ENCODE measurements at regions not wholly inside any gene's neighbourhood (a gene's known extent, or its start where the extent isn't known, plus 50 kb on each side); places are given as distances from the start of the nearest gene placed in this dataset.
A peak's percentile ranks its signal among the peaks of the same experiment; 100 is the strongest.

DNA sequence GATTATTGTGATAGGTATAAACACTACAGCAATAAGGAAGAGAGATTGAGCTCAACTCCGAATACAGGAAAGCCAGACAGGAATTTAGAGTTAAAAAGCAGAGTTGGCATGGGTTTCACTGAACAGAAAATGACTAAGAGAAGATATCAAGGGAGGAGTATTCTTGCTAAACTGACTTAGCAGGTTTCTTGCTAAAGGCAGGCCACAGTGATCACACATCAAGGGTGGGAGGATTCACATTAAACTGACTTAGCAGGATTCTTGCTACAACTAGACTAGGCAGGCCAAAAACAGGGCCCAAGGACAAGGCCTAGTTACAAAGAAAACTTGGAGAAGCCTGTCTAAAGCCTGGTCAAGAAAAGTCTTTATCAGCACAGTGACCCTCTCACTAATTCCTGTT is 195.1 kb downstream of the MAGEB5 start:
- Histone ChIP-seq H3K4me2 (no peak overlapping the region), H3K27me3 (no peaks in the 10 kb centered on the region), H3K4me3 (no peak overlapping the region), H3K27ac (no peak overlapping the region), H3K4me1 (ENCODE audit: insufficient read depth) (no peaks in the 10 kb centered on the region), H3K36me3 (replicated peaks; ENCODE audit: insufficient read depth, low read depth) (no peaks in the 10 kb centered on the region), H4K20me1 (ENCODE audit: insufficient read depth, poor library complexity, severe bottlenecking) (no peaks in the 10 kb centered on the region), H3K9me2 (replicated peaks; ENCODE audit: insufficient read depth) (no peaks in the 10 kb centered on the region), H2AFZ (no peak overlapping the region), H3K9me3 (ENCODE audit: low read depth) (no peaks in the 10 kb centered on the region), H3K79me2 (no peaks in the 10 kb centered on the region)
- peak; percentile 5 for DNase-seq (ENCODE audit: low spot score)
- TF ChIP-seq EZH2 (IDR thresholded peaks at IDR 0.05; ENCODE audit: borderline replicate concordance) (no peak), EZH2phosphoT487 (IDR thresholded peaks at IDR 0.05; ENCODE audit: low read depth, severe bottlenecking, unreplicated experiment) (no peak)
- TF ChIP-seq, protein P1, sequence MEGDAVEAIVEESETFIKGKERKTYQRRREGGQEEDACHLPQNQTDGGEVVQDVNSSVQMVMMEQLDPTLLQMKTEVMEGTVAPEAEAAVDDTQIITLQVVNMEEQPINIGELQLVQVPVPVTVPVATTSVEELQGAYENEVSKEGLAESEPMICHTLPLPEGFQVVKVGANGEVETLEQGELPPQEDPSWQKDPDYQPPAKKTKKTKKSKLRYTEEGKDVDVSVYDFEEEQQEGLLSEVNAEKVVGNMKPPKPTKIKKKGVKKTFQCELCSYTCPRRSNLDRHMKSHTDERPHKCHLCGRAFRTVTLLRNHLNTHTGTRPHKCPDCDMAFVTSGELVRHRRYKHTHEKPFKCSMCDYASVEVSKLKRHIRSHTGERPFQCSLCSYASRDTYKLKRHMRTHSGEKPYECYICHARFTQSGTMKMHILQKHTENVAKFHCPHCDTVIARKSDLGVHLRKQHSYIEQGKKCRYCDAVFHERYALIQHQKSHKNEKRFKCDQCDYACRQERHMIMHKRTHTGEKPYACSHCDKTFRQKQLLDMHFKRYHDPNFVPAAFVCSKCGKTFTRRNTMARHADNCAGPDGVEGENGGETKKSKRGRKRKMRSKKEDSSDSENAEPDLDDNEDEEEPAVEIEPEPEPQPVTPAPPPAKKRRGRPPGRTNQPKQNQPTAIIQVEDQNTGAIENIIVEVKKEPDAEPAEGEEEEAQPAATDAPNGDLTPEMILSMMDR (IDR thresholded peaks at IDR 0.05; ENCODE audit: poor library complexity) = no peak
- 61% methylated on average over 1 of the region's 1 CpG for WGBS (ENCODE audit: low lambda C conversion rate, missing lambda C conversion rate)

DNA sequence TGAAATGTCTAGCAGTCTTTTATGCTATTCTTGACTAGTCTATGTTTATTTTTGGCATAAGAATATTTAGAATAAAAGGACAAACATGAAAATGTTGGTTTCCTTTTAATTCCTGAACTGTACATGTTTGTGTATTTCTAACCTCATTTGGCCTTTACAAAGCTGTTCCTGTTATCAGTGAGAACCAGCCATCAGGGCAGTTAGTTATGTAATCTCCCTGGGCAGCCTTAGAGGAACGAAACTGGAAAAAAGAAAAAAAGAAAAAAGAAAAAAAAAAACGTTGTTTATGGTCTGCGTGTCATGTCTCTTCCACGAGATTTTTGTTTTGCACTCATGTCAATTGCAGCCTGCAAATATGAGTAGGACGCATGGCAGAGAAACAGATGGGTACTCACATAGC is 193.7 kb downstream of the MAGEB5 start:
- Histone ChIP-seq H3K9me2 (replicated peaks; ENCODE audit: insufficient read depth) (no peaks in the 10 kb centered on the region), H3K4me1 (ENCODE audit: insufficient read depth) (no peaks in the 10 kb centered on the region), H3K79me2 (no peaks in the 10 kb centered on the region), H3K27me3 (no peaks in the 10 kb centered on the region), H3K27ac (no peak overlapping the region), H3K9me3 (ENCODE audit: low read depth) (no peaks in the 10 kb centered on the region), H2AFZ (no peak overlapping the region), H3K4me2 (no peak overlapping the region), H3K4me3 (no peak overlapping the region), H4K20me1 (ENCODE audit: insufficient read depth, poor library complexity, severe bottlenecking) (no peaks in the 10 kb centered on the region), H3K36me3 (replicated peaks; ENCODE audit: insufficient read depth, low read depth) (no peaks in the 10 kb centered on the region)
- no peak for DNase-seq (ENCODE audit: low spot score)
- TF ChIP-seq, protein P1 (IDR thresholded peaks at IDR 0.05; ENCODE audit: poor library complexity) = no peak
- TF ChIP-seq EZH2phosphoT487 (IDR thresholded peaks at IDR 0.05; ENCODE audit: low read depth, severe bottlenecking, unreplicated experiment) = no peak
- no peak for TF ChIP-seq EZH2 (IDR thresholded peaks at IDR 0.05; ENCODE audit: borderline replicate concordance)
- 51% methylated on average over 5 of the region's 5 CpGs for WGBS (ENCODE audit: low lambda C conversion rate, missing lambda C conversion rate)

DNA sequence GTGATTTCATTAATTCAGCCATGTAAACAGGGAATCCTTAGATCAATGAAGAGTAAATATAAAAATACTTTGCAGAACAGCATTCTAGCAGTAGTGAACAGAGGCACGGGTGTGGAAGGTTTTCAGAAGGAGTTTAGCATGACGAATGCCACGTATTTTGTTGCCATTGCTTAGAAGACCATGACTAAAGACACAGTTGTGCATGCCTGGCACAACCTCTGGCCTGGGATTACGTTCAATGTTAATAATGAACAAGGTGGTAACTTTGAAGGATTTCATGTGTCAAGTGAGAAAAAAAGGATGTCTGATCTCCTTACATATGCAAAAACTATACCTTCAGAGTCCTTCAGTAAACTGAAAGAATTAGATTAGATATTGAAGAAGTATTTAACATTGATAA is 171.9 kb downstream of the MAGEB5 start:
- no peaks in the 10 kb centered on the region for H4K20me1 ChIP-seq (ENCODE audit: insufficient read depth, poor library complexity, severe bottlenecking)
- no peak overlapping the region for H2AFZ ChIP-seq
- whole genome bisulfite sequencing (ENCODE audit: low lambda C conversion rate, missing lambda C conversion rate) = 73% methylated on average over 4 of the region's 4 CpGs

More for the DNA sequence above, 171.9 kb downstream of the MAGEB5 start:
- H3K9me2 ChIP-seq (replicated peaks; ENCODE audit: insufficient read depth) = no peaks in the 10 kb centered on the region
- no peaks in the 10 kb centered on the region for H3K9me3 ChIP-seq (ENCODE audit: low read depth)
- no peak for TF ChIP-seq EZH2phosphoT487 (IDR thresholded peaks at IDR 0.05; ENCODE audit: low read depth, severe bottlenecking, unreplicated experiment)
- TF ChIP-seq, protein P1 (IDR thresholded peaks at IDR 0.05; ENCODE audit: poor library complexity) = no peak
- no peak for TF ChIP-seq EZH2 (IDR thresholded peaks at IDR 0.05; ENCODE audit: borderline replicate concordance)
- H3K36me3 ChIP-seq (replicated peaks; ENCODE audit: insufficient read depth, low read depth) = no peaks in the 10 kb centered on the region
- no peaks in the 10 kb centered on the region for H3K27me3 ChIP-seq
- H3K4me2 ChIP-seq = no peak overlapping the region
- no peak overlapping the region for H3K4me3 ChIP-seq
- no peaks in the 10 kb centered on the region for H3K4me1 ChIP-seq (ENCODE audit: insufficient read depth)
- no peak for DNase-seq (ENCODE audit: low spot score)
- H3K79me2 ChIP-seq = no peaks in the 10 kb centered on the region
- no peak overlapping the region for H3K27ac ChIP-seq
